GM12891 (cell line): ENCODE measurements at regions not wholly inside any gene's neighbourhood (a gene's known extent, or its start where the extent isn't known, plus 50 kb on each side); places are given as distances from the start of the nearest gene placed in this dataset.

ENCODE experiments used
- DNase-seq: peaks from one replicate; pipeline ENCODE4 v3.0.0; 2011; ENCODE audit warnings: low spot score; ENCODE audit not compliant: insufficient read length
- FAIRE-seq: peaks from 2 replicates; lab custom pipeline; 2011; peaks lifted over from hg19 to GRCh38; lab: Jason Lieb, UNC
- PAX5 ChIP-seq: IDR thresholded peaks from 2 replicates; pipeline ENCODE4 v1.6.1; 2011; ENCODE audit warnings: low read length, moderate library complexity, mild to moderate bottlenecking; ENCODE audit not compliant: insufficient read depth, severe bottlenecking
- POLR2A ChIP-seq: IDR thresholded peaks from 2 replicates; pipeline ENCODE4 v1.6.1; 2011; ENCODE audit warnings: low read depth, low read length, control low read depth
- POLR2AphosphoS5 ChIP-seq: IDR thresholded peaks from 2 replicates; pipeline ENCODE4 v1.6.1; 2011; ENCODE audit warnings: low read depth, low read length, control low read depth
- POU2F2 ChIP-seq: IDR thresholded peaks from 2 replicates; pipeline ENCODE4 v1.6.1; 2011; ENCODE audit warnings: low read depth, mild to moderate bottlenecking, control low read depth, low read length, moderate library complexity
- SPI1 ChIP-seq: IDR thresholded peaks from 2 replicates; pipeline ENCODE4 v1.6.1; 2011; ENCODE audit warnings: low read depth, low read length, control low read depth
- TAF1 ChIP-seq: IDR thresholded peaks from 2 replicates; pipeline ENCODE4 v1.6.1; 2011; ENCODE audit warnings: low read depth, low read length, control low read depth

DNA sequence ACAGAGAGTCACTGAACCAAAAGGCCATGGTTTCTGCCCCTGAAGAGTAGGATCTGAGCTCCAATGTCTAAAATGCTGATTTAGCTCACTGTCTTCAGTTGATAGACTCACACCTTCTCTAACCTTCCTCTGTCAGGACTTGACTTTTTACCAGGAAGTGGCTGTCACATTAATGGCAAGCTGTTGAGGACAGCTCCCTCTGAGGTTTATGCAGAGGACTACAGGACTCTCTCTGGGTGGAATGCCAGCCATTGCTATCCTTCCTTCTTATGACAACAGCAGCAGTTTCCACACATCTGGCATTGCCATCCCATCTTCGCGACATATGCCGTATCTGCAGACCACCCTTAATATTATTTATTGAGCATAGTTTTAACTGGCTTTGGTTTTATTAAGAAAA, 103.8 kb upstream of the PRICKLE2 start:
- FAIRE-seq (no peak), DNase-seq (no peak)
- TF ChIP-seq POLR2AphosphoS5, result no peak
- no peak for TF ChIP-seq SPI1
- TF ChIP-seq PAX5, result no peak
- no peak for TF ChIP-seq TAF1
- no peak for TF ChIP-seq POLR2A

DNA sequence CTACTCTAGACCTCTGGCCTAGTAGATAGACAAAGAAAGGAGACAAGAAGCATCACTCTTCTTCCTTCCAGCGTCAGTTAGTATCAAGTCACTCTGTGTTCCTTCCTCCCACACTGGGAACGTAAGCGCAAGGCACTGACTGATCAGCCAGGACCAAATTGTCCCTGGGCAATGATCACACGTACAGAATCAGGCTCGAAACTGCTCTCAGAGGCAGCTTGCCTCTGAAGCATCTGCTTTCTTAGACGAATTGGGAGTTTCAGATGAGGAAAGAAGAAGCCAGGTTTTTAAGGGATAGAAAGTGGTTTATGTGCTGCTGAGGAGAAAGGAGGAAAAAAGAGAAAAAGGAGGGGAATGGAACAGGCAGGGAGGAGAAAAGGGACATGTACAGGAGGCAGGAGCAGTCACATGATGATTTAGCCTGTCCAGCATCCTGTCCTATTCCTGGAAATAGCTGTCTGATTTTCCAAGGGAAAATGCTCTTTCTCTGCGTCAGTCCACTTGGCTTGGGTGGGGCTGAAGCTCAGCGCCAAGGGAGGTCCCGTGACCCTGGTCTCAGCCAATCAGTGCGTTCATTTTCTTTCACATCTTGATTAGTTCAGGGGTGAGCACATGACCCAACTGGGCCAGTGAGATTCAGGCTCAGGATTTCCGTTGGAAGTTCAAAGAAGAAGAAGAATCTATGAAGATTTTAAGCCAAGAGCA, 102.0 kb upstream of the PRICKLE2 start:
- DNase-seq (no peak), FAIRE-seq (no peak)
- TF ChIP-seq SPI1 (no peak), POLR2A (no peak), TAF1 (no peak), PAX5 (no peak), POLR2AphosphoS5 (no peak), POU2F2 (no peak)

DNA sequence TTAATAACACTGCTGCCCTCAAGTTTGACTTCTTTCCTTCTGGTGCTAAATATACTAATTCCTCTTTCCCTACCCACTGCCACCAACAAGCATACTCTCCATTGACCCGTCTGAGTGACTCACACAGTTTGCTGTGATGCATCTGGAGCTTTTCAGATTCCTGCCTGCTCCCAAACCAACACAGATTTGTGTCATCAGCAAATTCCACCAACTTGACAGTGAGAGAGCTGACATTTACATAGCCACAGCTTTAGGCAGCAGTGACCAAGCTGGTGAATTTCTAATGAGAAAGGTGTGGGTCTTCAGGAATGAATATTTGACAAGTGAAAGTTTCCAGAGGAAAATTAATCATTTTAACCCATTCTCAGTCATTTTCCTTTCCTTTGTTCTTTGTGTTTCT, 96.5 kb upstream of the PRICKLE2 start:
- no peak for DNase-seq
- no peak for FAIRE-seq
- TF ChIP-seq POLR2AphosphoS5, result no peak
- no peak for TF ChIP-seq POU2F2
- no peak for TF ChIP-seq SPI1
- TF ChIP-seq PAX5, result no peak
- TF ChIP-seq TAF1, result no peak
- TF ChIP-seq POLR2A, result no peak

DNA sequence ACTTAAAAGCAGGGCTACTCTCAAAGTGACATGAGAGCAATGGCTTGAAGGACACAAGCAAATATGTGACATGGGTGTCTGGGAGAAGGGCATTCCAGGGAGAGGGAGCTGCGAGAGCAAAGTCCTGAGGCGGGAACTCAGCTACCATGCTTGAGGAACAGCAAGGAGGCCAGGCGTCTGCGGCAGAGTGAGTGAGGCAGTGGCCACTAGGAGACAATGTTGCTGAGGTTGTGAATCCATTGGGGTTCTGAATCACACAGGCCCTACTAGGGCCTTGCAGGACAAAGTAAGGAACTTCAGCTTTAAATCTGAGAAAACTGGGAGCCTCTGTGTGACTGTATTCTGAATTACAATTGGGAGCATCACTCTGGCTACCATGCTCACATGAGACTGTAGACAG, 94.1 kb upstream of the PRICKLE2 start:
- DNase-seq, result no peak
- TF ChIP-seq POLR2AphosphoS5, result no peak
- no peak for TF ChIP-seq SPI1
- no peak for TF ChIP-seq TAF1
- TF ChIP-seq POU2F2, result no peak
- TF ChIP-seq PAX5, result no peak
- no peak for TF ChIP-seq POLR2A

DNA sequence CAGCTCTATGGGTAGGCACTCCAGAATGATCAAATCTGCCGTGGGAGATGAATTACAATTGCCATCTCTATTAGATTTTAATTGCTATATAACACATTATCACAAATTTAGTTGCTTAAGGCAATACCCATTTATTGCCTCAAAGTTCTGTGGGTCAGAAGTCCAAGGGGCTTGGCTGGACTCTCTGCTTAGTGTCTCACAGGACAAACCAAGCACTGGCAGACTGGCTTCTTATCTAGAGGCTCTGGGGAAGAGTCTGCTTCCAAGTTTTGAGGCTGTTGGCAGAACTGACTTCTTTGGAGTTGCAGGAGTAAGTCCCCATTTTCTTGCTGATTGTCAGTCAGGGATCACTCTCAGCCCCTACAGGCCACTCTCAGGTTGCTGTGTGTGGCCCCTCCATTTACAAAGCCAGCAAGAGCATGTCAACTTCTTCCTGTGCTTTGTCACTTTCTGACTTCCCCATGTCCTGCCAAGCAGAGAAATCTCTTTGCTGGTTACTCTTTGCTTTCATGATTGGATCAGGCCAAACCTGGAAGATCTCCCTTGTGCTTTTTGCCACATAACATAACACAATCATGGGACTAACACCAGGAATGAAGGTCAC, 93.5 kb upstream of the PRICKLE2 start:
- no peak for DNase-seq
- TF ChIP-seq SPI1 (no peak), POLR2AphosphoS5 (no peak), POLR2A (no peak), POU2F2 (no peak), PAX5 (no peak), TAF1 (no peak)
- FAIRE-seq, result no peak

More for the DNA sequence above, 94.1 kb upstream of the PRICKLE2 start:
- no peak for FAIRE-seq

DNA sequence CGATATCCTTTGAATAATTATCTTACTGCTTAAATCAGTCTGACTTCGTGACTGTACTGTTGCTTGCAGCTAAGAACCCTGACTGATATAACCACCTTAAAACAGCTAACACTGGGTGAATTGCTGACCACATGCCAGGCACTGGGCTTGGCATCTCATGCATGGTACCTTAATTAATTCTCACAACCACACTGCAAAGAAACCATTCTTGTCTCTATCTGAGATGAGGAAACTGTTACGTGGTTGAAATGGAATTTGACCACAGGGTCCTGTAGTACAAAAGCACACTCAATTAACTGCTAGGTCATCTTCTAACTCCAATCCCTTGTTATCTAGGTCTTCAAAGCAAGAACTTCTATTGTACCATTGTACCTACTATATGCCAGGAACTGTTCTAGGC, 92.7 kb upstream of the PRICKLE2 start:
- TF ChIP-seq PAX5, result no peak
- no peak for FAIRE-seq
- no peak for DNase-seq

DNA sequence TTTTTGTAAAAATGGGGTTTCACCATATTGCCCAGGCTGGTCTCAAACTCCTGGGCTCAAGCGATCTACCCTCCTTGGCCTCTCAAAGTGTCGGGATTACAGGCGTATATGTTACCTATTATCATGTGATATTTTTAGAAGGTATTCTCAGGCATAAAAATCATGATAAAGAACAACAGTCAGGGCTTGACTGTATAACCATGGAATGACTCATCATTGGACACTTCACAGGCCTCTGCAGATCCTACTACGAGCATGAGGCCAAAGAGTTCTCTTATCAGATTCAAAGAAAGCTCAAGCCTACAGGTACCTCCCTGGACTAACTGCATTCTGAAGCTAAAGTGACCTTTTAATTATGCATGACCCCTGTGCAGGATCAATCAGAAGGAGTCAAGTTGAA, 91.7 kb upstream of the PRICKLE2 start:
- DNase-seq, result no peak
- TF ChIP-seq POLR2AphosphoS5, result no peak
- no peak for TF ChIP-seq POU2F2
- no peak for TF ChIP-seq TAF1
- no peak for TF ChIP-seq SPI1
- TF ChIP-seq PAX5, result no peak
- no peak for TF ChIP-seq POLR2A
- FAIRE-seq, result no peak

DNA sequence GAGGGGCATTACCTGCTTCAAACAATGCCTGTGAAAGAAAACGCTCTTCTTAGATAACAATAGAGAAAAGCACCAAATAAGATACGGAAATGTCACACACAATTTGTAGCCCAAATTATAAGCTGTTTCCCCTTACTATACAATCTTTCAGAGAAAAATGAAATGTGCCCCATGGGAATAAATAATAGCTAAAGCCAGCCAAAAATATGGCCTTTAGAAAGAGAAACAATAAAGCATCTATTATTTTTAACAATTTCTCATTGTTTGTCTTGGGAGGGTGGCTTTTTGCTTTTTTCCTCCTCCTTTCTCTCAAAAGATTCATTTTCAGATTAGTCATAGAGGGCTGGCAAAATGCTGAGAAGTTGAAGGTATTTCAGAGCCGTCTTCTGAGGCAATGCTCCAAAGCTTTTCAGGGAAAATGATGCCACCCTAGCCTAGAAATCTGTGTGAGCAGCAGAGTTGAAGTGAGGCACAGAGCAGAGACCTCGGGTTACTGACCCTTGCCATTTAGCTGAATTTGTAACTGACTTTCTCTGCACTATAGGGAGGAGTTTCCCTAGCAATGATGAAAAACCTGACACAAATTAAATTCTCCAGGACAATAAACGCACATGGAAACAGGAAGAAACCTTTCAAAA, 86.3 kb upstream of the PRICKLE2 start:
- FAIRE-seq (no peak), DNase-seq (no peak)
- TF ChIP-seq TAF1, result no peak
- TF ChIP-seq POLR2AphosphoS5, result no peak
- no peak for TF ChIP-seq POLR2A
- no peak for TF ChIP-seq SPI1
- no peak for TF ChIP-seq POU2F2
- no peak for TF ChIP-seq PAX5

DNA sequence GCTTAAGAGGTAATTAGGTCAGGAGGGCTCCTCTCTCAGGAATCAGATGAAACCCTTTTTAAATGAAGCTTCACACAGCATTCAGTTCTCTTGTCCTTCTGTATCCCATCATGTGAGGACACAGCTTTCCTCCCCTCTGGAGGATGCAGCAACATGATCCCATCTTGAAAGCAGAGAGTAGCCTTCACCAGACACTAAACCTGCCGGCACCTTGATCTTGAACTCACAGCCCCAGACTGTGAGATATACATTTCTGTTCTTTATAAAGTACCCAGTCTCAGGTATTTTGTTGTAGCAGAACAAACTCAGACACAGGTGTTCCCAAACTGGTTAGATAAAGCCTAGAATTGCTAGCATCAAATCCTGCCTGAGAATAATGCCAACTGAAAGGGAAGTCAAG, 83.7 kb upstream of the PRICKLE2 start:
- DNase-seq, result no peak
- no peak for TF ChIP-seq SPI1
- FAIRE-seq, result no peak

DNA sequence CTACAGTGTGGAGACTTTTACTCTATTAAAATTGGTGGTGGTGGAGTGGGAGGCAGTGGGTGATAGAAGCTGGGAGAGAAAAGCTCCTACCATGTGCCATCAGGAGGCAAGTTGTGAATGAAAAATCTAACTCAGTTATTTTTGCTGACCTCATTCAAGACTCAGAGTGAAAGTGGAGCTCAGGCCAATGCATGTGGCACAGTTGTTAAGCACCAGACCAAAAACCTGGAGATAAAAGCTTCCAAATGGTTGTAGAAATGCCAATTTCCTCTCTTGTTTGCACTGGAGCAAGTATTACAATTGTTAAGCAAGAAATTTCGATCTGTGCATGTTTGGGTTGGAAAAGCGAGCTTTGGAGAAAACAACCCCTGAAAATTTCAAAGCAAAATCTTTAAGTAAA, 81.5 kb upstream of the PRICKLE2 start:
- TF ChIP-seq PAX5, result no peak
- TF ChIP-seq SPI1, result no peak
- TF ChIP-seq POLR2AphosphoS5, result no peak
- no peak for TF ChIP-seq POLR2A
- no peak for TF ChIP-seq TAF1
- no peak for TF ChIP-seq POU2F2
- DNase-seq (no peak), FAIRE-seq (no peak)
